ENCODE measurements at regions not wholly inside any gene's neighbourhood (a gene's known extent, or its start where the extent isn't known, plus 50 kb on each side); places are given as distances from the start of the nearest gene placed in this dataset.

DNA sequence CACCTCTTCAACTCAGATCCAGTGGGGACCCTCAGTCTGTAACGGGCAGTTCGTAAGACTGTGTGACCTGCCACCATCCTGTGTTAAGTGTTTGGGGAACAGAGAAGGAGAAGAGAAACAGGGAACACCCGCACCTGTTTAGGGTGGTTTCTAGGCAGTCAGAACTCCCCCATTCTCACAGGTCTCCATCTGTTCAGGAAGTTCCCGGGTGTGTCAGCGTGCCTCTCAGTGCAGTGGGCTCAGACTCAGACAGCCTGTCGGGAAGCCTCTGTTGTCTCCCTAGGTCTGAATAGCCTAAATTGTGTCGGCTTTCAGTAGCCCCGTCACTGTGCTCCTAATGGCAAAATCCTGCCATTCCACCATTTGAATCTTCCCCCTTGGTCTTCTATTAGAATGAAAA lies 256.6 kb downstream of the LOXHD1 start:
- no peak for TF ChIP-seq SUZ12 (IDR thresholded peaks at IDR 0.05)
- TF ChIP-seq, protein P1, sequence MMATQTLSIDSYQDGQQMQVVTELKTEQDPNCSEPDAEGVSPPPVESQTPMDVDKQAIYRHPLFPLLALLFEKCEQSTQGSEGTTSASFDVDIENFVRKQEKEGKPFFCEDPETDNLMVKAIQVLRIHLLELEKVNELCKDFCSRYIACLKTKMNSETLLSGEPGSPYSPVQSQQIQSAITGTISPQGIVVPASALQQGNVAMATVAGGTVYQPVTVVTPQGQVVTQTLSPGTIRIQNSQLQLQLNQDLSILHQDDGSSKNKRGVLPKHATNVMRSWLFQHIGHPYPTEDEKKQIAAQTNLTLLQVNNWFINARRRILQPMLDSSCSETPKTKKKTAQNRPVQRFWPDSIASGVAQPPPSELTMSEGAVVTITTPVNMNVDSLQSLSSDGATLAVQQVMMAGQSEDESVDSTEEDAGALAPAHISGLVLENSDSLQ (IDR thresholded peaks at IDR 0.05) = no peak
- no peak for TF ChIP-seq ELF4 (IDR thresholded peaks at IDR 0.05)
- no peak for TF ChIP-seq BHLHE40 (IDR thresholded peaks at IDR 0.05; ENCODE audit: borderline replicate concordance)
- TF ChIP-seq NFRKB (IDR thresholded peaks at IDR 0.05) = no peak
- no peak for TF ChIP-seq CTBP1 (IDR thresholded peaks at IDR 0.05; ENCODE audit: borderline replicate concordance)
- TF ChIP-seq HDGF (IDR thresholded peaks at IDR 0.05; ENCODE audit: borderline replicate concordance) = no peak
- TF ChIP-seq TARDBP (IDR thresholded peaks at IDR 0.05) = no peak
- no peak for TF ChIP-seq LEF1 (IDR thresholded peaks at IDR 0.05; ENCODE audit: borderline replicate concordance)
- no peak for TF ChIP-seq FOXK2 (IDR thresholded peaks at IDR 0.05)
- TF ChIP-seq SP1 (IDR thresholded peaks at IDR 0.05) = no peak
- TF ChIP-seq ZNF384 (IDR thresholded peaks at IDR 0.05) = no peak
- no peak for TF ChIP-seq L3MBTL2 (conservative IDR thresholded peaks at IDR 0.05)
- no peak for TF ChIP-seq FOXM1 (IDR thresholded peaks at IDR 0.05; ENCODE audit: borderline replicate concordance)
